Activated naive CD4-positive, alpha-beta T cell treated with anti-CD3 and anti-CD28 coated beads, Interleukin-2, amount 50 U/mL, for 72 hours (primary cell): ENCODE measurements at regions not wholly inside any gene's neighbourhood (a gene's known extent, or its start where the extent isn't known, plus 50 kb on each side); places are given as distances from the start of the nearest gene placed in this dataset.
"Not testable (repeated sequence)": the region's sequence is repeated elsewhere in the genome, so short reads cannot be mapped to it uniquely, and the experiment has no call there.

ENCODE experiments used
- ATAC-seq, 2 donors: fragments of 150-1000 bp; cut with Tn5 transposase; 2 replicates each; pipeline ENCODE4 v1.10.0; 2021; ENCODE audit warnings: mild to moderate bottlenecking in 2 of 2, moderate library complexity in 2 of 2
- DNase-seq, 2 donors: peaks; one replicate each; pipeline ENCODE4 v3.0.0; 2021 to 2022; ENCODE audit warnings: low spot score in 2 of 2
- H3K27ac Mint-ChIP-seq, 2 donors: one replicate each; pipeline ENCODE4 v1.8.0; 2022; ENCODE audit warnings: mild to moderate bottlenecking in 2 of 2, mixed read lengths in 2 of 2
- H3K36me3 Mint-ChIP-seq, 2 donors: one replicate each; pipeline ENCODE4 v1.8.0; 2022; ENCODE audit warnings: mixed read lengths in 2 of 2
- H3K9me3 Mint-ChIP-seq, 2 donors: one replicate each; pipeline ENCODE4 v1.8.0; 2022; ENCODE audit warnings: mixed read lengths in 2 of 2

GRCh38 chr4:186837463-186837862 lies 113.8 kb upstream of the FAT1 start:
- ATAC-seq = not testable (repeated sequence)

GRCh38 chr4:186838295-186838694 lies 114.6 kb upstream of the FAT1 start:
- ATAC-seq (no peak), DNase-seq (no peak)

More at GRCh38 chr4:186837463-186837862, 113.8 kb upstream of the FAT1 start:
- H3K9me3 Mint-ChIP-seq = peaks cover 8 to 11% of the 10 kb centered on the region in 2 donors
- H3K27ac Mint-ChIP-seq, H3K36me3 Mint-ChIP-seq, DNase-seq: not testable (repeated sequence)

GRCh38 chr4:186839122-186840037 lies 115.7 kb upstream of the FAT1 start:
- ATAC-seq (no peak), DNase-seq (no peak)
- no peak overlapping the region for H3K27ac Mint-ChIP-seq
- no peaks in the 10 kb centered on the region for H3K36me3 Mint-ChIP-seq
- peaks cover 4 to 8% of the 10 kb centered on the region in 2 donors for H3K9me3 Mint-ChIP-seq

More at GRCh38 chr4:186838295-186838694, 114.6 kb upstream of the FAT1 start:
- H3K27ac Mint-ChIP-seq = no peak overlapping the region
- H3K9me3 Mint-ChIP-seq = peaks cover 4 to 8% of the 10 kb centered on the region in 2 donors
- no peaks in the 10 kb centered on the region for H3K36me3 Mint-ChIP-seq

GRCh38 chr4:186840222-186840701 lies 116.6 kb upstream of the FAT1 start:
- DNase-seq (no peak), ATAC-seq (no peak)
- no peak overlapping the region for H3K27ac Mint-ChIP-seq
- H3K9me3 Mint-ChIP-seq = peaks cover 4 to 8% of the 10 kb centered on the region in 2 donors
- H3K36me3 Mint-ChIP-seq = no peaks in the 10 kb centered on the region

- H3K9me3 Mint-ChIP-seq = peaks cover 4 to 8% of the 10 kb centered on the region in 2 donors
- no peak for ATAC-seq
Observed at GRCh38 chr4:186840771-186841301, 117.2 kb upstream of the FAT1 start.

GRCh38 chr4:186844059-186844681 lies 120.5 kb upstream of the FAT1 start:
- DNase-seq = no peak
- H3K36me3 Mint-ChIP-seq = no peaks in the 10 kb centered on the region
- no peak overlapping the region for H3K27ac Mint-ChIP-seq
- H3K9me3 Mint-ChIP-seq = peaks cover 2 to 7% of the 10 kb centered on the region in 2 donors
- no peak for ATAC-seq

More at GRCh38 chr4:186840771-186841301, 117.2 kb upstream of the FAT1 start:
- Mint-ChIP-seq H3K27ac (no peak overlapping the region), H3K36me3 (no peaks in the 10 kb centered on the region)
- DNase-seq = no peak

- peaks cover 0 to 6% of the 10 kb centered on the region in 2 donors for H3K9me3 Mint-ChIP-seq
- H3K27ac Mint-ChIP-seq = no peak overlapping the region
- ATAC-seq (no peak), DNase-seq (no peak)
- no peaks in the 10 kb centered on the region for H3K36me3 Mint-ChIP-seq
Observed at GRCh38 chr4:186845137-186845842, 121.6 kb upstream of the FAT1 start.

- DNase-seq (no peak), ATAC-seq (no peak)
- H3K27ac Mint-ChIP-seq = no peak overlapping the region
- H3K36me3 Mint-ChIP-seq = no peaks in the 10 kb centered on the region
- peaks cover 9 to 16% of the 10 kb centered on the region in 2 donors for H3K9me3 Mint-ChIP-seq
Observed at GRCh38 chr4:186846426-186846825, 122.8 kb upstream of the FAT1 start.

GRCh38 chr4:186847429-186848131 lies 123.9 kb upstream of the FAT1 start:
- not testable (repeated sequence) for ATAC-seq, H3K27ac Mint-ChIP-seq, DNase-seq, H3K36me3 Mint-ChIP-seq
- H3K9me3 Mint-ChIP-seq = peaks cover 15 to 22% of the 10 kb centered on the region in 2 donors

GRCh38 chr4:186848437-186848836 lies 124.8 kb upstream of the FAT1 start:
- Mint-ChIP-seq H3K9me3 (peaks cover 15 to 22% of the 10 kb centered on the region in 2 donors), H3K27ac (no peak overlapping the region), H3K36me3 (no peaks in the 10 kb centered on the region)
- DNase-seq = no peak
- no peak for ATAC-seq

GRCh38 chr4:186851291-186852072 lies 127.8 kb upstream of the FAT1 start:
- no peaks in the 10 kb centered on the region for H3K36me3 Mint-ChIP-seq
- no peak overlapping the region for H3K27ac Mint-ChIP-seq
- DNase-seq (no peak), ATAC-seq (no peak)
- peaks cover 15 to 26% of the 10 kb centered on the region in 2 donors for H3K9me3 Mint-ChIP-seq

- H3K36me3 Mint-ChIP-seq = no peaks in the 10 kb centered on the region
- DNase-seq (no peak), ATAC-seq (no peak)
- no peak overlapping the region for H3K27ac Mint-ChIP-seq
- H3K9me3 Mint-ChIP-seq = peaks cover 15 to 30% of the 10 kb centered on the region in 2 donors
Observed at GRCh38 chr4:186852073-186852420, 128.4 kb upstream of the FAT1 start.

- H3K36me3 Mint-ChIP-seq = no peaks in the 10 kb centered on the region
- DNase-seq = no peak
- no peak for ATAC-seq
- H3K27ac Mint-ChIP-seq = no peak overlapping the region
- peaks cover 15 to 25% of the 10 kb centered on the region in 2 donors for H3K9me3 Mint-ChIP-seq
Observed at GRCh38 chr4:186852964-186853391, 129.3 kb upstream of the FAT1 start.

GRCh38 chr4:186854256-186854655 lies 130.6 kb upstream of the FAT1 start:
- no peak for DNase-seq
- Mint-ChIP-seq H3K36me3 (no peaks in the 10 kb centered on the region), H3K27ac (no peak overlapping the region), H3K9me3 (peaks cover 15 to 25% of the 10 kb centered on the region in 2 donors)
- no peak for ATAC-seq

GRCh38 chr4:186855111-186855510 lies 131.5 kb upstream of the FAT1 start:
- ATAC-seq (no peak), DNase-seq (no peak)
- peaks cover 15 to 25% of the 10 kb centered on the region in 2 donors for H3K9me3 Mint-ChIP-seq
- no peak overlapping the region for H3K27ac Mint-ChIP-seq
- no peaks in the 10 kb centered on the region for H3K36me3 Mint-ChIP-seq
